ENCODE measurements at regions not wholly inside any gene's neighbourhood (a gene's known extent, or its start where the extent isn't known, plus 50 kb on each side); places are given as distances from the start of the nearest gene placed in this dataset.

- TF ChIP-seq CTCF (optimal IDR thresholded peaks at IDR 0.05 in 1 of 3, IDR thresholded peaks at IDR 0.05 in 1 of 3, conservative IDR thresholded peaks at IDR 0.05 in 1 of 3; ENCODE audit: extremely low read depth in 1 of 3, insufficient read depth in 2 of 3, low read length in 3 of 3) (no peak), EZH2 (IDR thresholded peaks at IDR 0.05; ENCODE audit: low read length) (no peak)
Measured at GRCh38 chr6:12627053-12627452, 89.5 kb upstream of the PHACTR1 start.
